NCI-H146 treated with DMSO at 0.1 percent for 48 hours (cell line): ENCODE measurements at regions not wholly inside any gene's neighbourhood (a gene's known extent, or its start where the extent isn't known, plus 50 kb on each side); places are given as distances from the start of the nearest gene placed in this dataset.
"Not testable (repeated sequence)": the region's sequence is repeated elsewhere in the genome, so short reads cannot be mapped to it uniquely, and the experiment has no call there.

Experiments
- DNase-seq: peaks from one replicate; lab custom pipeline; 2025; ENCODE audit not compliant: unreplicated experiment; lab: John Stamatoyannopoulos, UW

- no peak for DNase-seq
Measured at GRCh38 chr5:168120401-168121137, 170.9 kb upstream of the WWC1 start.

GRCh38 chr5:168121138-168121494 is 170.3 kb upstream of the WWC1 start:
- no peak for DNase-seq

- DNase-seq, result no peak
Measured at GRCh38 chr5:168123631-168124528, 167.6 kb upstream of the WWC1 start.

- DNase-seq, result no peak
Measured at GRCh38 chr5:168125445-168126199, 165.8 kb upstream of the WWC1 start.

- no peak for DNase-seq
Measured at GRCh38 chr5:168126606-168127005, 164.8 kb upstream of the WWC1 start.

GRCh38 chr5:168128111-168128510 is 163.3 kb upstream of the WWC1 start:
- DNase-seq, result no peak

- DNase-seq, result no peak
Measured at GRCh38 chr5:168128557-168128956, 162.9 kb upstream of the WWC1 start.

GRCh38 chr5:168131519-168131918 is 159.9 kb upstream of the WWC1 start:
- no peak for DNase-seq

- no peak for DNase-seq
Measured at GRCh38 chr5:168132241-168132641, 159.2 kb upstream of the WWC1 start.

GRCh38 chr5:168135897-168136296 is 155.5 kb upstream of the WWC1 start:
- DNase-seq, result no peak

- DNase-seq, result no peak
Measured at GRCh38 chr5:168136340-168136739, 155.1 kb upstream of the WWC1 start.

- no peak for DNase-seq
Measured at GRCh38 chr5:168137265-168137664, 154.2 kb upstream of the WWC1 start.

- no peak for DNase-seq
Measured at GRCh38 chr5:168140241-168140640, 151.2 kb upstream of the WWC1 start.

GRCh38 chr5:168142402-168142801 is 149.0 kb upstream of the WWC1 start:
- no peak for DNase-seq

GRCh38 chr5:168143521-168143920 is 147.9 kb upstream of the WWC1 start:
- not testable (repeated sequence) for DNase-seq

- no peak for DNase-seq
Measured at GRCh38 chr5:168147106-168147505, 144.3 kb upstream of the WWC1 start.

- no peak for DNase-seq
Measured at GRCh38 chr5:168147568-168148360, 143.7 kb upstream of the WWC1 start.

GRCh38 chr5:168151041-168151440 is 140.4 kb upstream of the WWC1 start:
- no peak for DNase-seq

GRCh38 chr5:168152660-168153059 is 138.8 kb upstream of the WWC1 start:
- no peak for DNase-seq

GRCh38 chr5:168153263-168153875 is 138.1 kb upstream of the WWC1 start:
- no peak for DNase-seq
